HG03159 (cell line): ENCODE measurements at regions not wholly inside any gene's neighbourhood (a gene's known extent, or its start where the extent isn't known, plus 50 kb on each side); places are given as distances from the start of the nearest gene placed in this dataset.
"Not testable (repeated sequence)": the region's sequence is repeated elsewhere in the genome, so short reads cannot be mapped to it uniquely, and the experiment has no call there.

Source experiments
- ATAC-seq: cut with Tn5 transposase; IDR thresholded peaks from one replicate; pipeline ENCODE4 v1.9.1; 2021; ENCODE audit warnings: mild to moderate bottlenecking, moderate library complexity; ENCODE audit not compliant: unreplicated experiment

DNA sequence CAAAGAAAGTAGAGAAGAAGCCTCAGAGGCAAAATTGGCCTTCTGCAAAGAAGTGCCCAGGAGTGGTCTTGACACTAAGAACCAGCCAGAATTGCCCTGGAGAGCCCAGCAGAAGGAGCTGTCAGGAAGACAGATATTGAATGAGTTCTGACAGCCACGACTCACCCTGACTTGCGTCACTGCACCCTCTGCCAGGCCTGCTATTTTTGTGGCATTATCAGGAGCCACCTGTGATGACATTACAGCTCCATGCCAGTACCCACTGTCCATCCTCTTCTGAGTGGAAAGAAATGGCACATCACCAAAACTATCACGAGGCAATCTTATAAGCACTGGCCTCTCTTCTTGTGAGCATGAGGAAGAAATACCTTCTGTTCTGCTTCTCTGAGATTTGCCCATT, 67.7 kb downstream of the SMIM20 start:
- ATAC-seq = no peak

DNA sequence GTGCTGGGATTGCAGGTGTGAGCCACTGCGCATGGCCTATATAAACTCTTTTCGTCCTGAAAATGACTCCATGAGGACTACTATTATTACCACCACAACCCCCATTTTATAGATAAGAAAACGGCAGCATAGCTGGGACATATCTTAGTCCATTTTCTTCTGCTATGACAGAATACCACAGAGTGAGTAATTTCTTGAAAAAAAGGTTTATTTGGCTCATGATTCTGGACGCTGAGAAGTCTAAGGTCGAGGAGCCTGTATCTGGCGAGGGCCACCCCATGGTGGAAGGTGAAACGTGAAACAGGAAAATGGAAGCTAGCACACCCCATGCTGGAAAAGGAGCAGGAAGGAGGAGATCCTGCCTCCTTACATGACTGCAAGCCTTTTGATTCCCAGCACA, 68.9 kb downstream of the SMIM20 start:
- ATAC-seq = no peak

DNA sequence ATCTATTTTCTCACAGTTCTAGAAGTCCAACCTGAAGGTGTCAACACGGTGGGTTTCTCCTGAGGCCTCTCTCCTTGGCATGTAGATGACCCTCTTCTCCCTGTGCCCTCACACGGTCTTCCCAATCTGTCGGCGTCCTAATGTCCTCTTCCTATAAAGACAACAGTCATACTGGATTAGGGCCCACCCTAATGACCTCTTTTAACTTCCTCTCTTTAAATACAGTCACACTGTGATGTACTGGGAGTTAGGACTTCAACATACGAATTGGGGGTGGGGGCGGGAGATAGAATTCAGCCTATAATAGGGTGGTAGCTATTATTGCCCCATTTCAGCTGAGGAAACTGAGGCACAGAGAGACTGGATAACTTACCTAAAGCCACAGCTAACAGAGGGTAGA, 70.2 kb downstream of the SMIM20 start:
- no peak for ATAC-seq

DNA sequence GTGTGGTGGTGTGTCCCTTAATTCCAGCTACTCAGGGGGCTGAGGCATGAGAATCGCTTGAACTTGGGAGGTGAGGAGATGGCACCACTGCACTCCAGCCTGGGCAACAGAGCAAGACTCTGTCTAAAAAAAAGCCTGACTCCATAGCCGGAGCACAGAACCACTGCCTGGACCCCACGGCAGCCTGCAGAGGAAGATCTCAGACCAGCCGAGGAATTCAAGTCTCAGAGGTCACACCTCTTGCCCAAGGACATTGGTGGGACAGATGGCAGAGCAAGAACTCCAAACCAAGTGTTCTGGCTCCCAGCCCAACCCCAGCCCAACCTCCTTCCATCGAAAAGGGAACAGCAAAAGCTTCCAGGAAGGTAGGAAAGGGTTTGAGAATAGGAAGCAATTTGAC, 70.8 kb downstream of the SMIM20 start:
- no peak for ATAC-seq

DNA sequence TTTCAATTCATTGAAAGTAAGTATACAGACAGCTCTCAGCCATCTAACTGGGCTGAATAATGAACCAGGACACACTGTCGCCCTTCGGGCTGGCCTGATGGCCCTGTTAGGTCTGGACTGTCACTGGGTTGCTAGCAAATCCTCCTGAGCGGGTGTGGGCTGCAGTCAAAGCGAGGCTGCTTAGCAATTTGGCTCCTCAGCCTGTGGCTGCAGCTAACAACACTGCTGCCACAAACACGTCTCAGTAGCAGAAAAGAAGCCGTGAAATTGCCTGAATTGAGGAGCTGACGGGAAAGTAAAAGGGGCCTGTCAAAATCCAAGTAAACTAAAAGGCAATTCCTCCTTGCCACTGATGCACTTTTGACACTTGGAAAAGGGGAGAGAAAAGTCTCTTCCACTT, 72.8 kb downstream of the SMIM20 start:
- no peak for ATAC-seq

DNA sequence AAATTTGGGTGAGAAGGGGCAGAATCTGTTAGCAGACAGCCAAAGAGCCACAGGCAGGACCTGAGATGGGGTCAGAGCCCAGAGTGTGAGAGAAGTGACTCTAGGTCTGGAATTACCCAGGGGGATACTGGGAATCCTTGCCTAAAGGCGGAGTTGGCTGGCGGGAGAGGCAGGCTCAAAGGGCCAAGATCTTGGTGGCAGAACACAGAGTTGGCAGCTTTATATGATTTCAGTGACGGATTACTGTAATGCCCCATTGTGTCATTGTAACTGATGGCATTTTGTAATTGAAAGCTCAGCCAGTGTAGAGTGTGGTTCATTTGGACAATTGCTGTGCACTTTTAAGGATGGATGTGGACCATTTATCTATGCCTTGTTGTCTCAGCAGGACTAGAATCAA, 77.3 kb downstream of the SMIM20 start:
- ATAC-seq = no peak

DNA sequence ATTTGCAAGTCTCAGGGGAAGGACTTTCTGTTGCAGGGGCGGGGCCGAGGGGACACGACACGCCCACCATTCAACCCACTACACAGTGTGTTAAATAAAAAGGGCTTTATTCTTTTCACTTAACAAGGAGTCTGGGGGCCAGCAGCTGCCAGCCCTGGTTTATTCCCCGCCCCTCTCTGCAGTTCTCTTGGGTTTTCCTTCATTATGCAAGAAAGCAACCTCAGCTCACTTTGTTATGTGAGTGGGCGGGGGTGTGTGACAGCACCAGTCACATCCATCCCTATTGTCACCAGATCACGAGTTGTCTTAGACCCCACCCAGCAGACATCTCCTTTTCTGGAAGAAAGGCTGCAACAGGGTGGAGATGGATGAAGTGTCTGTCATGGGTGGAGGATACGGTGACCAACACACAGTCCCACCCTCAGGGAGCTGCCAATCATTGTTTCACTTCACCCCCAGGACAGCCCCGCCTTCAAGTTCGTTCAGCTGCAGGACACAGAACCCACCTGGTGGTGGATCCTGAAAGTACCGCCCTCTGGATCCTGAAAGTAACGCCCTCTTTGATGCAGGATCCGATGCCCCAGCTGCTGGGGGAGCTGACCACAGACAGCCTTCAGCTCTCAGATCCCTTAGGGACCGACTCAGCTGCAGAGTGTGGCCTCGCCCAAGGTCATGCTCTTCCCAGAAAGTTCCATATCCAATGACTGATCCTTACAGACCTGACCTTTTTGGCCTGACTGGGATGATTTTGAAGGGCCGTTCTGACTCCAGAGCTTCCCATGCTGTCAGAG, 79.6 kb downstream of the SMIM20 start:
- no peak for ATAC-seq

DNA sequence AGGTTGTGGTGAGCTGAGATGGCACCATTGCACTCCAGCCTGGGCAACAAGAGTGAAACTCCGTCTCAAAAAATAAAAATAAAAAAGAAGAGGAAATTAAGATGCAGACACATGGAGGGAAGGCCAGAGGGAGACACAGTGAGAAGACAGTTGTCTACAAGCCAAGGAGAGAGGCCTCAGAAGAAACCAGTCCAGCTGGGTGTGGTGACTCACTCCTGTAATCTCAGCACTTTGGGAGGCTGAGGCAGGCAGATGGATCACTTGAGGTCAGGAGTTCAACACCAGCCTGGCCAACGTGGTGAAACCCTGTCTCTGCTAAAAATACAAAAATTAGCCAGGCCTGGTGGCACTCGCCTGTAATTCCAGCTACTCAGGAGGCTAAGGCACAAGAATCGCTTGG, 80.6 kb downstream of the SMIM20 start:
- ATAC-seq = not testable (repeated sequence)

DNA sequence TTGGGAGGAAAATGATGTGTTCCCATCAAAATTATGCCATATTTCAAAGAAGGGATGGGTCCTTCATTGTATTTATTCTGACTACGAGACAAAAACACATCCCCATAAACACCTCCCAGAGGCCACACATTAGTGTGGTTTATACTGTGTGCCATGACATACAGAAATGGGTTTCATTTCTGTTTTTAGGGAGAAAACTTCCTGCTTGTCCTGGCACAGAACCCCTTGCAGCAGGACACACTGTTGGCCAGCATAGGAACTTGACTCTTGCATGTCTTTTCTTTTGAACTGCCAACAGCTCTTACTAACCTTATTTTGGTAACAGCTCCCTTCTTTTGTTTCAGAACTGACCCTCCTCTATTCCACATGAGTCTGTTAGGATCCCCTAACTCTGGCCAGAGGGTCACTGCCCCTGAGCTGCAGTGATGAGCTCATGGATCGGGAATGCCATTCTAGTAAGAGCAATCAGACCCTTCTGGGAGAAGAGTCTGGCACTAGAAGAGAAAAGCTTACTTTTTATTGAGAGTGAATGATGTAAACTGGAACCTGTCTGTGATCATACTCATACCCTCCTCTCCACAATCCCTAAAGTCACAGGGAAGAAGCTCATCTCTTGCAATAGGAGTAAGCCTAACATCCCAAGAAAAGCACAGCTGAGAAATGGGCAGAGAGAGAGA, 86.4 kb downstream of the SMIM20 start:
- ATAC-seq = no peak

DNA sequence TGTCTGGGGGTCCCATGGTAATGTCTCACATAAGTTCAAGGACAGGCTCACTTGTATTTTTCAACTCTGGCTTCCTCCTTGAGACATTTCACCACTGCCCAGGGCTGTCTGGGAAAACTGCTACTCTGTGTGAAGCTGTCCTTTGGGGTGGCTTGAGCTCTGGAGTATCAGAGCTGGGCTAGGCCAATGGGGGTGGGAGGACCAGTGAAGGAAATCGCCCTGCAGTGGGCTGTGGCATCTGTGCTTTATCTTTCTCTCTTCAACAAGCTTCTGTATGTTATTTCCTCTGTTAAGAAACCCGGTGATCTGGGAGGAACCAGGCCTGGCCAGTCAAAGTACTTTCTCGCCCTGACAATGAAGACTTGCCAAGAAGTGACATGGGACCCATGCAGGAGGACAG, 87.4 kb downstream of the SMIM20 start:
- no peak for ATAC-seq

DNA sequence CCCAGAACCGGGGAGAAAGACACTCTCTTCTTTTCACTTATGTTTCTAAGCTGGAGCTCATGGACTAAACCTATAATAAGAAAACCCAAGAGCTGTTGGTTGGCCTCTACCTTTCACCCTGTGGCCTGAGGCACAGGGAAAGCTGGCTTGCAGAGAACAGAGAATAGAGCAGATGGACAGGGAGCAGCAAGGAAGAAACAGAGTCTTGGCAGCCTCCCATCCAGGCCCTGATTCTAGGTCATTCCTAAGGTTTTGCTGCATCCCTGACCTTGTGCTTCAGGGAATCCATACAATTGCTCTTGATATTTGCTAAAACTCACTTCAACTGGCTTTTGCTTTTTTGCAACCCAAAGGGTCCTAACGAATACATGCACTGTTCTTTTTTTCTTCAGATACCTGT, 87.8 kb downstream of the SMIM20 start:
- no peak for ATAC-seq

DNA sequence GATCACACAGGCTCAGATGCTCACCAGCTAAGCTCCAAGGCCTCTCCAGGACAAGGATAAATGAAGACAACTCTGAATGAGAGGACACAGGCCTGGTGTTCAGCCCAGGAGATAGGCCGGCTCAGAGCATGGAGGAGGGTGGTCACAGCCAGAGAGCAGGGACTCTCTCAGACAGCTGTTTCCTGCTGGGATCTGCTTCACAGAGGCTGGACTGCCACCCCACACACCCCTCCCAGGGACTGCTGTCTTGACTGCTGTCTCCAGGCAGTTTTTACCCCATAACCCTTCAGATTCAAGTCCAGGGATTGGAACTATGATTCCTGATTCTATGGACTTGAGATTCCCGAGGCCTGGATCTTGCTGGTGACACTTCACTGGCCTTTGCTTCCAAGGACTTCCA, 89.0 kb downstream of the SMIM20 start:
- no peak for ATAC-seq

DNA sequence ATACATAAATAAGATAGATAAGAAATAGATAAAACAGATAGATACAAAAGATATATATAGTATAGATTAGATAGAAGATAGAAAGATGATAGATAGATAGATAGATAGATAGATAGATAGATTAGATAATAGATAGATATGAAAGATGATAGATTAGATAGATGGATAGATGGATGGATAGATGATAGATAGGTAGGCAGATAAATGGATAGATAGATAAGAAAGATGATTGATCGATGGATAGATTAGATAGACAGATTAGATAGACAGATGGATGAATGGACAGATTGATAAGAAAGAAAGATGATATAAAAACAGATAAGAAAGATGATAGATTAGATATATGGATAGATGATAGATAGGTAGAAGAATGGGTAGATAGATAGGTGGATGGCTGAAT, 90.3 kb downstream of the SMIM20 start:
- no peak for ATAC-seq

DNA sequence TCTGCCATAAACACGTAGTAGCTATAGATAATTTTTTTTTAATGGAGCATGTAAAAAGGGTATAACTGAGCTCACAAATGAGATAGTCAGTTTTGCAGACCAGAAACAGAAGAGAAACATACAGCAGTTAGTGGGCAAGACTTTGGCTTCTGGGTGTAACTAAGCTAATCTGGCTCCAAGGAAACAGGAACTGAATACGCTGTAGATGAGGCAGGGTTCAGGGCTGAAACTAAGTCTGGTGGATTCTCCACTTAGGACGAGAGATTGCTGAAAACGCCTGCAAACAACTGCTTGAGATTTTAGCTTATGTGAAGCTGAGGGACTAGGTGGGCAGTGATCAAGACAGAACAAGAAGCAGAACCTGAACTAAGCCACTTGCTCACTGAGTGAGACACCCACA, 91.7 kb downstream of the SMIM20 start:
- ATAC-seq = no peak

DNA sequence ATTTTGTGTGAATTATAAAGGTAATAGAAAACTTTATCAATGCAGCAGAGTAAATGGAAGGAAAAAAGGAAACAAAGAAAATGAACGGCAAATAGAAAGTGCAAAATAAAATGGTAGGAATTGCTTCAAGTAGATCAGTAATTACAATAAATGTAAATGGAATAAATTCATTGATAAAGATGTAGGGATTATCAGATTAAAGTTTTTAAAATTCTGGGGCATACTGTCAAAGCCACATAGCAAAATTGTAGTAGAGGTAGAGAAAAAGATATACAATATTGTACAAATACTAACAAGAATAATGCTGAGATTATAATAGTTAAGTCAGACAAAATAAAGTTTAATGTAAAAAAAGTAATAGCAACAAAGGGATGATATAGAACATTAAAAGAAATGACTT, 94.7 kb downstream of the SMIM20 start:
- no peak for ATAC-seq

DNA sequence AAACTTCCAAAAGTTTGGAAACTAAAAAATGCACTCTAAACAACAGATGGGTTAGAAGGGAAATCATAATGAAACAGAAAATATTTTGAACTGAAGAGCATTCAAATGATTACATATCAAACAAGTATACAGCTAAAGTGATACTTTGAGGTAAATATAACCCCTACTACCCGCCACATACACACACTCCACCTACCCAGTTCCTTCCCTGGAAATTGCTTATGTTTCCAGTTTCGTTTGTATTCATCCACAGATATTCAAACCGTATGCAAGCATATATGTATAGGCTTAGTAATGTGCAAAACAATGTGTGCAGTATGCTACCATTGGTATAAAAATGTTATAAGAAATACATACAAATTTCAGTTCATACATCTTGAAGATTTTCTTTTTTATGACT, 95.5 kb downstream of the SMIM20 start:
- no peak for ATAC-seq

DNA sequence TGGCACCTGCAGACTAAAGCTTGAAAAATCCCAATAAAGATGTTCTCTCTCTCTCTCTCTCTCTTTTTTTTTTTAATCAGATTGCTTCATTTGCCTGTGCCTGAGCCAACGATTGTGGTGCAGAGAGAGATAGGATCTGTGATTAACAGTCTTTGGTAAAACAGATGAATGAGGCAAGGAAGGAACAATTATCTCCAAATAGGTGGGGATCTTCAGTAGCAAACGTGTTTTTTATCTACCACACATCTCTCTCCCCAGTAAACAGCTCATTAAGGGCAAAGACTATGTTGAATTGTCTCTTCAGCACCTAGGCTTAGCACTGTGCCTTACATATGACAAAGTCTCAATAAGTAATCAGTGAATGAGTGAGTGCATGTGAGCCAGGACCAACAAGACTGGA, 96.3 kb downstream of the SMIM20 start:
- ATAC-seq = no peak

DNA sequence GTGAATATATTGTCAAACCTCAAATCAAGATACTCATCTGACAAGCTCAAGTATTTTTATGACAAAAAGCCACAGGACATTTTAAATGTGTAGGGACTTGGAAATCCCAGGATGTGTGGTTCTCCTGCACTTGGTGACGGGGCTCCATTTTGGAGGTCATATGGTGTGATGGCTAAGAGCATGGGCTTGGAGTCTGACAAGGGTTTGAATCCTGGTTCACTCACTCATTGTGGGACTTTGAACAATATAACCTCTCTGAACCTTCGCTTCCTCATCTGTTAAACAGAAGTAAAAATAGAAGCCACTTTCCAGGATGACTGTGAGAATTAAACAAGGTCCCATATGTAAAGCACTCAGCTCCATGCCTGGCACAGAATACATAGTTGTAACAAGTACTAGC, 99.6 kb downstream of the SMIM20 start:
- ATAC-seq = no peak

DNA sequence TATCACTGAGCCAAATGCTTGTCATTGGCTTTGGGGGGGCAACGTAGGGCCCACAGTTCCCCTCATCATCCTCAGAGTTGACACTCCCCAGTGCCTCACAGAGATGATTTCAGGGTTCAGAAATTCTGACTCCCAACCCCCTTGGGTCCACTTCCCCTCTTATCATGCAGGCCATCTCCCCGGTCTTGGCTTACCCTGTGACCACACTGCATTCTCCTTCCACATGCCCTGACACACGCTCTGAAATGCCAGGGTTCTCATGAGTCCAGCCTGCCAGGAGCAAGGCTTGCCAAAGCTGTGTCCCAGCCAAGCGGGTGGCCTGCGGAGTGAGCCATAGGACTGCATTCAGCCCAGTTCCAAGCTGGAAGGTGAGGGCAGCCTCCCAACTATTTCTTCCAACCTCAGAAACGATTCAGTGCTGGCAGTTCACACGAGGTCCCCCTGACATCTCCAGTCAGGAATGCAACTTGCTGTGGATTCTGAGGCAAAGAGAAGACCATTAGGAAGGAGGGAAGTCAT, 101.2 kb downstream of the SMIM20 start:
- ATAC-seq = no peak

DNA sequence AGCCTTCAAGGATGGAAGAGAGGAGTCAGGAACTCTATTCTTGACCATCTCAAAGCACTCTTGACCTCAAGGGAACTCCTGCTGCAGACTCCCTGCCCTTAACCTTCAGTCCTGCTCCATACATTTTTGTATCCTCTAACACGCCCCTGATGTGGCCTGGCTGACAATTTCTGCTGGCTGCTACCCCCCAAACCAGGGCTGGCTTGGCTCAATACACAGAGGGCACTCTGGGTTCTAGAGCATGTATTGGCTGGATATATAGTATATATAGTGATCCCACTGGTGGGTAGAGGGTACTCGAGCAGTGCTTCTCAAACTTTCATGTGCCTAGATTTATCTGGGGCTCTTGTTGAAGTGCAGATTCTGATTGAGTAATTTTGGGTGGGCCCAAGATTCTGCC, 101.9 kb downstream of the SMIM20 start:
- no peak for ATAC-seq

DNA sequence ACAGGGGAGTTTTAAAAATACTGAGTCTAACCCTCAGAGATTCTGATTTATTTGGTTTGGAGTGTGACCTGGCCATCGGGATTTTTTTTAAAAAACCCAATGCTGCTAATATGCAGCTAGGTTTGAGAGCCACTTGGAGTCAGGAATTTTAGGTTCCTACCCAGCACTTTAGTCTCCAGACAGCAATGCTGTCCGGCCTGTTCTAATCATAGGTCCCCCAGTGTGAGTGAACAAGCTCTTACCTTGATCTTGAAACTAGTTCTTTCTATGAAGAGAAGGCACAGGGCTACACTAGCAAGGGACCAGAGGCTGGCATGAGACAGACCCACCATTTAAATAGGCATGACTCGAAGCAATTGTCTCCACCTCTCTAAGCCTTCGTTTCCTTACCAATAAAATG, 103.5 kb downstream of the SMIM20 start:
- no peak for ATAC-seq

DNA sequence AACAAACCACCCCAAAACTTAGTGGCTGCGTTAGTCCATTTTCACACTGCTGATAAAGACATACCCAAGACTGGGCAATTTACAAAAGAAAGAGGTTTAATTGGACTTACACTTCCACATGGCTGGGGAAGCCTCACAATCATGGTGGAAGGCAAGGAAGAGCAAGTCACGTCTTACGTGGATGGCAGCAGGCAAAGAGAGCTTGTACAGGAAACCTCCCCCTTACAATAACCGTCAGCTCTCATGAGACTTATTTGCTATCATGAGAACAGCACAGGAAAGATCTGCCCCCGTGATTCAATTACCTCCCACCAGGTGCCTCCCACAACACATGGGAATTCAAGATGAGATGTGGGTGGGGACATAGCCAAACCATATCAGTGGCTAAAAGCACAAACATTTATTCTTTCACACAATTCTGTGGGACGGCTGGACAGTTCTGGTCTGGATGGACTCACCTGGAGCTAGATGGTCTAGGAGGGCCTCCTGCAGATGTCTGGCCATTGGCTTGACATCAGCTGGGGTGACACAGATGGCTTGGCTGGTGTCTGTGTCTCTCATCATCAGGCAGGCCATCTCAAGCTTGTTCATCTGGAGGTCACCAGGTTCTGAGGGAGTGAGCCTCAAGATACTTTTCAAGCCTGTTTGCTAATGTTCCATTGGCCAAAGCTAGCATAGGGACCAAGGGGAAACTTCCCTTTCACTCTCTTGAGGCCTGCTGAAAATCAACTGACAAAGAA, 104.1 kb downstream of the SMIM20 start:
- not testable (repeated sequence) for ATAC-seq
